HCT116 (cell line): ENCODE measurements at regions not wholly inside any gene's neighbourhood (a gene's known extent, or its start where the extent isn't known, plus 50 kb on each side); places are given as distances from the start of the nearest gene placed in this dataset.

Experiments
- ATAC-seq: fragments of 200-7000 bp; cut with Tn5 transposase; 2 replicates; pipeline ENCODE4 v1.9.1; 2020; ENCODE audit warnings: mild to moderate bottlenecking, moderate library complexity
- BruUV-seq: library from RNA; stranded (reverse); fragments of 400-500 nt; replicated peaks from 2 replicates; lab custom pipeline; 2021; lab: Mats Ljungman, UMichigan
- CTCF ChIA-PET: fragments of 300-600 bp; sonication (Branson Sonifier 250); formaldehyde crosslinking; loops from one replicate; lab custom pipeline; 2021; ENCODE audit warnings: antibody characterized with exemption; lab: Charles Lee
- POLR2A ChIA-PET: fragments of 300-600, 350-600 bp; sonication (Branson Sonifier 250); formaldehyde crosslinking; loops from one replicate; lab custom pipeline; 2021; ENCODE audit warnings: antibody characterized with exemption; lab: Charles Lee
- RAD21 ChIA-PET, 2 experiments: fragments of 300-600 bp; sonication (Branson Sonifier 250); formaldehyde crosslinking; loops; one replicate each; lab custom pipeline; 2023; ENCODE audit warnings: low total read pairs in 2 of 2; ENCODE audit not compliant: uncharacterized antibody in 2 of 2, unreplicated experiment in 2 of 2, low non-redundant PET in 1 of 2; lab: Charles Lee
- DNase-seq: peaks from one replicate; pipeline ENCODE4 v3.0.0-alpha.2; 2010; ENCODE audit warnings: low read depth, low spot score
- H2AFZ ChIP-seq: fragments of 200-600 bp; shearing (Covaris generic), sonication (generic); 2 replicates; pipeline ENCODE4 v1.6.1; 2017; ENCODE audit warnings: low read depth, mixed run types, mixed read lengths, antibody characterized with exemption, low read length; ENCODE audit not compliant: poor library complexity, severe bottlenecking
- H3K27ac ChIP-seq: 2 replicates; pipeline ENCODE4 v1.5.1; 2012; ENCODE audit warnings: low read depth, low read length
- H3K27me3 ChIP-seq: fragments of 200-600 bp; sonication (generic); 2 replicates; pipeline ENCODE4 v1.6.1; 2016; ENCODE audit warnings: mixed run types, low read length, mixed read lengths; ENCODE audit not compliant: insufficient read depth
- H3K36me3 ChIP-seq, 2 experiments: fragments of 200-500 bp in 1 of 2; fragments of 200-600 bp in 1 of 2; sonication (Bioruptor generic) in 1 of 2; sonication (generic) in 1 of 2; 2 replicates each; pipeline versions ENCODE4 v1.5.1 to v1.6.1; 2014 to 2016; ENCODE audit warnings: low read length in 2 of 2, inconsistent platforms in 1 of 2, mixed read lengths in 1 of 2, mixed run types in 1 of 2; ENCODE audit not compliant: insufficient read depth in 2 of 2, control insufficient read depth in 1 of 2
- H3K4me1 ChIP-seq, 2 experiments: fragments of 200-600 bp in 1 of 2; sonication (generic) in 1 of 2; 2 replicates each; pipeline versions ENCODE4 v1.5.1 to v1.6.1; 2012 to 2017; ENCODE audit warnings: low read length in 2 of 2, inconsistent platforms in 1 of 2, mild to moderate bottlenecking in 1 of 2, mixed read lengths in 1 of 2, mixed run types in 1 of 2, moderate library complexity in 1 of 2; ENCODE audit not compliant: insufficient read depth in 2 of 2, control insufficient read depth in 1 of 2
- H3K4me2 ChIP-seq: fragments of 200-600 bp; sonication (generic); 2 replicates; pipeline ENCODE4 v1.6.1; 2017; ENCODE audit warnings: mixed run types, low read length, mixed read lengths
- H3K4me3 ChIP-seq, 2 experiments: fragments of 200-600 bp in 1 of 2; sonication (generic) in 1 of 2; replicated peaks in 1 of 2; 2 replicates each; pipeline ENCODE4 v1.5.1; 2011 to 2016; ENCODE audit warnings: low read length in 2 of 2, control low read depth in 1 of 2, low read depth in 1 of 2, mild to moderate bottlenecking in 1 of 2, mixed read lengths in 1 of 2, mixed run types in 1 of 2
- H3K79me2 ChIP-seq: fragments of 200-600 bp; sonication (generic); 2 replicates; pipeline ENCODE4 v1.6.1; 2017; ENCODE audit warnings: mild to moderate bottlenecking, mixed run types, low read length, moderate library complexity, mixed read lengths; ENCODE audit not compliant: insufficient read depth
- H3K9ac ChIP-seq: fragments of 200-600 bp; sonication (generic); 2 replicates; pipeline ENCODE4 v1.6.1; 2016; ENCODE audit warnings: low read length, mixed read lengths
- H3K9me2 ChIP-seq: fragments of 200-600 bp; sonication (generic), shearing (Covaris generic); 2 replicates; pipeline ENCODE4 v1.6.1; 2017; ENCODE audit warnings: mixed run types, mild to moderate bottlenecking, moderate library complexity; ENCODE audit not compliant: insufficient read depth
- H3K9me3 ChIP-seq, 2 experiments: fragments of 200-500 bp in 1 of 2; fragments of 200-600 bp in 1 of 2; sonication (Bioruptor generic) in 1 of 2; sonication (generic) in 1 of 2; 2 replicates each; pipeline ENCODE4 v1.6.1; 2014 to 2017; ENCODE audit warnings: low read length in 2 of 2, mixed read lengths in 2 of 2, inconsistent platforms in 1 of 2, low read depth in 1 of 2, mild to moderate bottlenecking in 1 of 2, mixed run types in 1 of 2, moderate library complexity in 1 of 2; ENCODE audit not compliant: control insufficient read depth in 1 of 2, insufficient read depth in 1 of 2
- H4K20me1 ChIP-seq: fragments of 200-600 bp; sonication (generic), shearing (Covaris generic); 2 replicates; pipeline ENCODE4 v1.6.1; 2017; ENCODE audit warnings: mixed run types, mild to moderate bottlenecking, moderate library complexity; ENCODE audit not compliant: insufficient read depth
- CBX3 ChIP-seq: IDR thresholded peaks from 2 replicates; pipeline ENCODE4 v1.6.1; 2012; ENCODE audit warnings: low read depth
- FOSL1 ChIP-seq: IDR thresholded peaks from 2 replicates; pipeline ENCODE4 v1.6.1; 2012; ENCODE audit warnings: low read depth
- POLR2A ChIP-seq: IDR thresholded peaks from 2 replicates; pipeline ENCODE4 v1.7.0; 2011; ENCODE audit warnings: borderline replicate concordance; ENCODE audit not compliant: insufficient read depth, insufficient read length; ENCODE audit errors: extremely low read depth
- POLR2AphosphoS5 ChIP-seq: IDR thresholded peaks from 2 replicates; pipeline ENCODE4 v1.6.1; 2011; ENCODE audit warnings: mild to moderate bottlenecking, low read depth, low read length, moderate library complexity
- SP1 ChIP-seq: IDR thresholded peaks from 2 replicates; pipeline ENCODE4 v1.6.1; 2012; ENCODE audit warnings: low read depth
- SRF ChIP-seq: IDR thresholded peaks from 2 replicates; pipeline ENCODE4 v1.6.1; 2012; ENCODE audit warnings: low read depth
- TCF7L2 ChIP-seq: IDR thresholded peaks from 2 replicates; pipeline ENCODE4 v1.7.0; 2011; ENCODE audit warnings: borderline replicate concordance, inconsistent platforms; ENCODE audit not compliant: insufficient read depth, insufficient read length; ENCODE audit errors: extremely low read depth
- ZBTB33 ChIP-seq: IDR thresholded peaks from 2 replicates; pipeline ENCODE4 v1.6.1; 2011; ENCODE audit warnings: mild to moderate bottlenecking, low read length, moderate library complexity; ENCODE audit not compliant: insufficient replicate concordance; ENCODE audit errors: extremely low read depth
- ZFX ChIP-seq: fragments of 450-650 bp; IDR thresholded peaks from 2 replicates; pipeline ENCODE4 v1.6.1; 2017
- ZNF274 ChIP-seq: fragments of 200-500 bp; sonication (Bioruptor generic); IDR thresholded peaks from 2 replicates; pipeline ENCODE4 v1.6.1; 2014; ENCODE audit warnings: mild to moderate bottlenecking, low read depth, low read length, inconsistent platforms
- intact Hi-C: fragments of 100-400 bp; cut with micrococcal nuclease; formaldehyde crosslinking; loops from 2 replicates; pipeline ENCODE4 v1.10.0; 2022
- TF ChIP-seq, protein P1 (sequence below): IDR thresholded peaks from 2 replicates; pipeline ENCODE4 v1.6.1; 2012; ENCODE audit warnings: low read depth
- TF ChIP-seq, protein P2 (sequence below): IDR thresholded peaks from 2 replicates; pipeline ENCODE4 v1.6.1; 2012

- TF ChIP-seq, protein P1, sequence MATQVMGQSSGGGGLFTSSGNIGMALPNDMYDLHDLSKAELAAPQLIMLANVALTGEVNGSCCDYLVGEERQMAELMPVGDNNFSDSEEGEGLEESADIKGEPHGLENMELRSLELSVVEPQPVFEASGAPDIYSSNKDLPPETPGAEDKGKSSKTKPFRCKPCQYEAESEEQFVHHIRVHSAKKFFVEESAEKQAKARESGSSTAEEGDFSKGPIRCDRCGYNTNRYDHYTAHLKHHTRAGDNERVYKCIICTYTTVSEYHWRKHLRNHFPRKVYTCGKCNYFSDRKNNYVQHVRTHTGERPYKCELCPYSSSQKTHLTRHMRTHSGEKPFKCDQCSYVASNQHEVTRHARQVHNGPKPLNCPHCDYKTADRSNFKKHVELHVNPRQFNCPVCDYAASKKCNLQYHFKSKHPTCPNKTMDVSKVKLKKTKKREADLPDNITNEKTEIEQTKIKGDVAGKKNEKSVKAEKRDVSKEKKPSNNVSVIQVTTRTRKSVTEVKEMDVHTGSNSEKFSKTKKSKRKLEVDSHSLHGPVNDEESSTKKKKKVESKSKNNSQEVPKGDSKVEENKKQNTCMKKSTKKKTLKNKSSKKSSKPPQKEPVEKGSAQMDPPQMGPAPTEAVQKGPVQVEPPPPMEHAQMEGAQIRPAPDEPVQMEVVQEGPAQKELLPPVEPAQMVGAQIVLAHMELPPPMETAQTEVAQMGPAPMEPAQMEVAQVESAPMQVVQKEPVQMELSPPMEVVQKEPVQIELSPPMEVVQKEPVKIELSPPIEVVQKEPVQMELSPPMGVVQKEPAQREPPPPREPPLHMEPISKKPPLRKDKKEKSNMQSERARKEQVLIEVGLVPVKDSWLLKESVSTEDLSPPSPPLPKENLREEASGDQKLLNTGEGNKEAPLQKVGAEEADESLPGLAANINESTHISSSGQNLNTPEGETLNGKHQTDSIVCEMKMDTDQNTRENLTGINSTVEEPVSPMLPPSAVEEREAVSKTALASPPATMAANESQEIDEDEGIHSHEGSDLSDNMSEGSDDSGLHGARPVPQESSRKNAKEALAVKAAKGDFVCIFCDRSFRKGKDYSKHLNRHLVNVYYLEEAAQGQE = no peak
- no peak for TF ChIP-seq SP1
- no peak for TF ChIP-seq ZNF274
- TF ChIP-seq FOSL1 = no peak
- no peak for TF ChIP-seq POLR2AphosphoS5
- TF ChIP-seq ZFX = no peak
Observed at GRCh38 chr7:113548137-113548536, 370.7 kb downstream of the PPP1R3A start (continued).

DNA sequence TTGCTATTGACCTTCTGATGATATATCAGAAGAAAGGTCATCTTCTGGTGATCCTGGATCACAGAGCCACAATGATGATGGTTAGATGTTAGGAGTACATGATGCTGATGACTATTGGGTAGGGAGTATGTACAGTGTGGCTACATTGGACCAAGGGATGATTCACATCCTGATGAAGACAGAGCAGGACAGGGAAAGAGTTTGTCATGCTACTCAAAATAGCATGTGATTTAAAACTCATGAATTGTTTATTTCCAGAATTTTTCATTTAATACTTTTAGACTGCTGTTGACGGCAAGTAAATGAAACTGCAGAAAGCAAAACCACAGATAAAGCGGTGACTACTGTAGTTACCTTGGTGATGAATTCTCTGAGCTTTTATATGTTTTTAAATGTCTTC, 397.3 kb downstream of the PPP1R3A start:
- RAD21 ChIA-PET = no interaction called here
- H3K9me2 ChIP-seq = no peaks in the 10 kb centered on the region
- no peaks in the 10 kb centered on the region for H3K36me3 ChIP-seq
- H3K27ac ChIP-seq = no peak overlapping the region
- no peaks in the 10 kb centered on the region for H3K27me3 ChIP-seq
- POLR2A ChIA-PET = no interaction called here
- no peak for TF ChIP-seq POLR2A
- TF ChIP-seq ZBTB33 = no peak
- TF ChIP-seq CBX3 = no peak
- no peak for TF ChIP-seq FOSL1
- no peak for TF ChIP-seq POLR2AphosphoS5
- no peak for TF ChIP-seq ZNF274
- TF ChIP-seq, protein P2, sequence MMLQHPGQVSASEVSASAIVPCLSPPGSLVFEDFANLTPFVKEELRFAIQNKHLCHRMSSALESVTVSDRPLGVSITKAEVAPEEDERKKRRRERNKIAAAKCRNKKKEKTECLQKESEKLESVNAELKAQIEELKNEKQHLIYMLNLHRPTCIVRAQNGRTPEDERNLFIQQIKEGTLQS = no peak
- no peak for TF ChIP-seq SRF
- TF ChIP-seq TCF7L2 = no peak
- no peak overlapping the region for H2AFZ ChIP-seq
- no TSS peak for BruUV-seq
- intact Hi-C loops = no loop called here
- no peak overlapping the region for H3K4me3 ChIP-seq
- CTCF ChIA-PET = no interaction called here
- no peak overlapping the region for H3K4me2 ChIP-seq
- H3K9ac ChIP-seq = no peak overlapping the region
- H3K79me2 ChIP-seq = no peaks in the 10 kb centered on the region
- DNase-seq (no peak), ATAC-seq (no peak)
- no peaks in the 10 kb centered on the region for H3K9me3 ChIP-seq
- no peaks in the 10 kb centered on the region for H4K20me1 ChIP-seq
- H3K4me1 ChIP-seq = no peaks in the 10 kb centered on the region
